NCI-H146 (cell line): ENCODE measurements at regions not wholly inside any gene's neighbourhood (a gene's known extent, or its start where the extent isn't known, plus 50 kb on each side); places are given as distances from the start of the nearest gene placed in this dataset.
"Not testable (repeated sequence)": the region's sequence is repeated elsewhere in the genome, so short reads cannot be mapped to it uniquely, and the experiment has no call there.

ENCODE experiments used
- DNase-seq: peaks from one replicate; lab custom pipeline; 2025; lab: John Stamatoyannopoulos, UW

- DNase-seq, result no peak
Measured at GRCh38 chr16:80009971-80010659, 409.6 kb upstream of the MAF start.

- no peak for DNase-seq
Measured at GRCh38 chr16:80008857-80009256, 408.3 kb upstream of the MAF start.

DNA sequence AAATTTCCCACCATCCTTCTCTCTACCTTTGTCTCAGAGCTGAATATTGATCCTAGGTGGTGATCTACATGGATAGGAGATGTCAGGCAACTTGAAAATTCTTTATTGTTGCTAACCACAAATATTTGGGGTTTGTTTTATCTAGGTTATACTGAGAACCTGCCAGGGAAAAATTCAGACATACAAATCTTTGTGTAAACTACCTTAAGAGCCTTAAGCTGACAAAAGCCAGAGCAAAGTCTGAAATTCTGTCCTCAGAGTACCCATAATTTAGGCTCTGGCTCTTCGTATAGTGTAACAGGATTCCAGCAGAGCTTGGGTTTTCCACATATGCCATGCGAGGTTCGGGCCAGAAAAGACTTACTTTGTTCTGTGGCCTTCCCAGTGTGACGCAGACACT, 406.7 kb upstream of the MAF start:
- no peak for DNase-seq

DNA sequence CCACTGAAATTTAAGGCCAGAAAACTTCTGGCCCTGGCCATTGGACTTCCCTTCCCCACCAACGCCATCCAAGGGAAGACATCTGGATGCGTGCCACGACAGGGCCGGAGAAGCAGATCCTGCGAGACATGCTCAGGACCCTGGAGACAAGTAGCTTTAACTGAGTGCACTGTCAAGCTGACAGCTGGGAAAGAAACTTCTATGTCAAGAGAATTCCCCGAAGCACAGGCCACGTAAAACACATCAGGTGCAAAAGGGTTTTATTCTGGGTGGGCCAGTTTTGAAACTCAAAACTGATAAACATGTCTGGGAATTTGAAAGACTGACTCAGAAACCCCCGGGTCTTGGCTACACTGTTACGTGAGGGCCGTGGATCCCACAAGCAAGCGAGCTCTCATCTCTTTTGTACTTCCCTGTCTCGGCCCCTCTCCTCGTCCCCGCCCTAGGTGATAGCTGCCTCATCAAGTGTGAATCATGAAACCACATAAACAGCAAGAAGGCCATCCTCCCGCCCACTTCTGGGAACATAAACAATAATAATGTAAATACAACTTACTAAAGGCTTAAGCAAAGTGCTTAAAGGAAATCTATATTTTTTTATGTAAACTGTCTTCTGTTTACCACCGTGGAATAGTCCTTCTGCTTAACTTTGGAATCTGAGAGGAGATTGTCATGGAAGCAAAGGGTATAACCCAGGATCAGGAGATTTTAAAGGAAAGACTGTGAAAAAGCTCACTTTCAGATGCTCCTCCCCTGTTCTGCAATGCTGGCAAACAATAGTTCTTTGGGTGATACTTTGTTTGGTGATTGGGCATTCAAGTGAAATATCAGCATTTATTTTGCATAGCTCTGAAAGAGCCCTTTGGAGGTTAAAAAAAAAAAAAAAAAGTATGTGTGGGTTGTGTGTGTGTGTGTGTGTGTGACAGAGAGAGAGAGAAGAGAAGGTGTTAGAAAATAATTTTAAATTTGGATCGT, 406.0 kb upstream of the MAF start:
- no peak for DNase-seq

DNA sequence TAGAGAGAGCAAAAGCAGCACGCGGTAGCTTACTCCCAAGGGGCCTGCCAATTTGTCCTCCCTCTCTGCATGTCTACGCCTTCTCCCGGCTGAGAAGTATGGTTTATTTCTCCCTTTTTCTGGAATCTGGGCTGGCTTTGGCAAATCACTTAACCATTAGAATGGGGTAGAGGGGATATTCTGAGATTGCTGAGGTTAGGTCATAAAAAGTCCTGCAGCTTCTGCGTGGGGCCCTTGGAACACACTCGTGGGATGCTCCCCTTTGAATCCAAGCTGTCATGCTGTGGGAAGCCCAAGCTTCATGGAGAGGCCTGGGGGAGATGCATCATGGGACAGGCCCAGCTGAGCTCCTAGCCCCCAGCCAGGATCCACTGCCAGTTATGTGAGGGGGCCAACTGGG, 403.6 kb upstream of the MAF start:
- no peak for DNase-seq

- no peak for DNase-seq
Measured at GRCh38 chr16:80002261-80002660, 401.7 kb upstream of the MAF start.

DNA sequence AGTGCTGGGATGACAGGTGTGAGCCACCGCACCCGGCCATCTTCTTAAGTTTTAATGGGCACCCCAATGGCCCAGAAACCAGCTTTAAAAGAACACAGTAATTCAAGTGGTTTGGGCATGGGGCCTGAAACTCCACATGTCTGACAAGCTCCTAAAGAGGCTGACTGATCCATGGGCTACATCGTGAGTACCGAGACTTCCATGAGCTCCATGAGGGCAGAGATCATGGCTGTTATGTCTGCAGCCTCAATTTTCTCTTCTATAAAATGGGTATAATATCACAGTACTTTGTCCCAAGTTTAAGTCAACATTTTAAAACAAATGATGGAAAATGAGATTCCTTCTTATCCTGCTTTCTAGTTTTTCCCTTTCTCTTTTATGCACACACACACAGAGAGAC, 397.6 kb upstream of the MAF start:
- no peak for DNase-seq

DNA sequence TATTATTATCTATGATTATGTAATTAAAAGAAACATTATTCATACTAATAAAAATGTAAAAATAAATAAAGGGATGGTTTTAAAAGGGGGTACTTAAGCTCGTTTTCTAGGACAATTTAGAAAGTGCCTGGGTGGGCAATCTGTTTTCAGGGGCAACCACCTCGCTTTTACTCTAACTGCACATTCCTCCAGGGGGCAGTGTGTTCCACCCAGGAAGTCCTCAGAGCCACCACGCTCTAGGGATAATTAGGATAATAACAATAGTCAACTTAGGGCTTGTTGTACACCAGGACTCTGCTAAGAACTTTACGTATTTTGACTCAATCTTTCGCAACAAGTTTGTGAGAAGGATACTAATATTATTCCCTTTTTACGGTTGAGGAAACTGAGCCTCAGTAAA, 396.7 kb upstream of the MAF start:
- DNase-seq, result no peak

- no peak for DNase-seq
Measured at GRCh38 chr16:79996321-79996720, 395.8 kb upstream of the MAF start.

GRCh38 chr16:79995315-79995714, 394.8 kb upstream of the MAF start:
- DNase-seq, result no peak

GRCh38 chr16:79994418-79994817, 393.9 kb upstream of the MAF start:
- DNase-seq, result no peak

- DNase-seq, result no peak
Measured at GRCh38 chr16:79993629-79994209, 393.2 kb upstream of the MAF start.

DNA sequence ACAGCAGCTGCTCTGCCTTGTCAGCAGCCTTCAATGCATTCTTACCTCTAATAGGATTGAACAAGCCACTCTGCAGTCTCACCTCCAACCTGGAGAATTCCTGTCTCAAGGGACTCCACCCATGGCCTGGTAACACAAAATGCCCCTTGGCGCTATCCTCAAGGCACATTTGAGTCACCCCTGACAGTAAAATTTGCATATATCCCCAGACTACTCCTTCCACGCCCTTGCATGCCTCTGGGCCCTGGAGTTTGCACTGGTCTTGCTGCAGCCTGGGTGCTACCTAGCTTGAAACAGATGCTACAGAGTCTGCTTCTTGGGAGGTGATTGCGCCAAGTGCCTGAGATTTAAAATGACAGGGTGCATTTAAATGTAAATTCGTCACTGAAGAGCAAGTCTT, 391.4 kb upstream of the MAF start:
- no peak for DNase-seq

DNA sequence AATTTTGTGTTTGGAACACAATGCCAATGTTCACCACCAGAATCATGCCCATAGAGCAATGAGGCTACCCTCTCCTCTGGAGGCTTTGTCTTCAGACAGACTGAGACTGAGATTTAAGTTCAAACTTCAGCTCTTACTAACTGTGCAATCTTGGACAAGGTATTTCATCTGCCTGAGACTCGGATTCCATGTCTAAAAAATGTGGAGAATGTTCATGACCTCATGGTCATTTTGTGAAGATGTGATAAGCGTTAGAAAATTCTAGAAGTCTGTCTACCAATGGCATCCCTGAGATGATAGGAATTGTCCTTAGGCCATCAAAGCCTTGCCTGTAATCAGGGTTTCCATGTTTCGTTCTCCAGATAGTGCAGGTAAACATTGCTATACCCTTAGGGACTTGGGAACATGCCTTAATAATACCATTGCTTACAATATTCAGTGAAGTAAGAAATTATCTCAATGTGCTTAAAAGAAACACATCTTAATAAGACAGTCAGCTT, 388.2 kb upstream of the MAF start:
- no peak for DNase-seq

GRCh38 chr16:79988089-79988488, 387.6 kb upstream of the MAF start:
- DNase-seq, result no peak

- DNase-seq, result no peak
Measured at GRCh38 chr16:79986352-79986751, 385.8 kb upstream of the MAF start.

DNA sequence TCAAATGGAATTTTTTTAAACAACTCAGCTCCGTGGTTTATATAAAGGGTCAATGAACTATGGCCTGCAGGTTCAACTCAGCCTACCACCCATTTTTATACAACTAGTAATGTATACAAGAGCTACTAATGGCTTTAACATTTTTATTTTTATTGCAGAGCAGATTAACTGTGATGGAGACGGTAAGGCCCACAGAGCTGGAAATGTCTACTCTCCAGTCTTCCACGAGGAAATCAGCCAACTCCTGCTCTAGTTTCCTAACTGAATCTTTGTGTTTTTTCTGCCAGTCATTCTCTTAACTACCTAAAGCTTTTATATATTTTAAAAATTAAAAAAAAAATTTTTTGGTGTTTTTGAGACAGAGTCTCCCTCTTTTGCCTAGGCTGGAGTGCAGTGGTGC, 385.1 kb upstream of the MAF start:
- no peak for DNase-seq

DNA sequence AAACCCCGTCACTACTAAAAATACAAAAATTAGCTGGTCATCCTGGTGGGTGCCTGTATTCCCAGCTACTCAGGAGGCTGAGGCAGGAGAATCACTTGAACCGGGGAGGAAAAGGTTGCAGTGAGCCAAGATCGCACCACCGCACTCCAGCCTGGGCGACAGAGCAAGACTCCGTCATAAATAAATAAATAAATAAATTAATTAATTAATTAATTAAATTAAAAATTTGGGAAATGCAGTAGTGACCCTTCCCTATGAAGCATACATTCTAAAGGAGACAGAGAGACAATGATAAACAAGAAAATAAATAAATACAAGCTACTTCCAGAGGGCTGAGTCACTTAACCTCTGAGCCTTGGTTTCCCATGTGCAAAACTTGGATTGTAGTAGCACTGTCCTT, 383.6 kb upstream of the MAF start:
- not testable (repeated sequence) for DNase-seq

DNA sequence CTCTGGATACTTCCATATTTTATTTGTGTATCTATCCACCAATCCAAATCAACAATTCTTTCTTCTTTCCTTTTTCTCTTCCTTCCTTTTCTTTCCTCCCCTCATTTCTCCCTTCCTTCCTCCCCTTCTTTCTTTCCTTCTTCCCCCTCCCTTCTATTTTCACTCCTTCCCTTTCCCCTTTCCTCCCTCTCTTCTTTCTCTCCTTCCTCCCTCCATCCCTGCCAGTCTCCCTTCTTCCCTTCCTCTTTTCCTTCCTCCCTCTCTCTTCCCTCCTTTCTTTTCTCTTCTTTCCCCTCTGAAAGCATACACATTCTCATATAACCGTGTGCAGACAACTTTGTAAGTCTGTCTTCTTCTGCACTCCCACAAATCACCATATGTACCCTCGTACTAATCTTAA, 382.3 kb upstream of the MAF start:
- DNase-seq, result no peak

- DNase-seq, result no peak
Measured at GRCh38 chr16:79982361-79982760, 381.8 kb upstream of the MAF start.

- DNase-seq, result no peak
Measured at GRCh38 chr16:79981814-79982213, 381.3 kb upstream of the MAF start.

DNA sequence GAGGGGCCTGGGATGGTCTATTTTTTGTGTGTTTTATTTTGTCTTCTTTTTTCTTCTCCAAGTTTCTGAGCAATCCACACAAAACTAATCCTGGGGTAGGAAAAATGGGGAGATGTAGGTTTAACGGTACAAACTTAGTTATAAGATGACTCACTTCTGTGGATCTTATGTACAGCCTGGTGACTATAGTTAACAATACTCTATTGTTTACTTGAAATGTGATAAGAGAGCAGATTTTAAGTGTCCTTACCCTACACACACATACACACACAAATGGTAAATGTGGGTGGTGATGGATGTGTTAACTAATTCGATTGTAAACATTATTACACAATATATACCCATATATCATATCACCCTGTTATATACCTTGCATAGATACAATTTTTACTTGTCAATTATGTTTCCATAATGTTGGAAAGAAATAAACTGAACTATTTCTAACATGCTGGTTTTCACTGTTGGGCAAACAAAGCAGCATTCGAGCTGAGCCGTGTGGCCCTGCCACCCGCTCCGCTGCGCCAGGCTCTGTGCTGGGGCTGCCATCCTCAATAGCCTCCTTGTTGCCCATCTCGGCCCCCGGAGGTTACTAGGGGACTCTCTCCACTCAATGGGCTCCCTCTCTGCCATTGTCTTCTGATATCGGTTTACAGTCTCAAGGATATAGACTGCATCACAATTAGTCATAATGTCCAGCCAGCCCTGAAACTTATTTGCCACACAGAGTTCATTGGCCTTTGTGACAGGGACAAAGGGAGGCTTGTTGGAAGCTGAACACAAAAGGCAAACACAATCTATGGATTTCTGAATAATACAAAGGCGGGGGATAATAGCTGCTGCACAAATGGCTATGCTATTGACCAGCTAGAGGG, 380.3 kb upstream of the MAF start:
- DNase-seq, result no peak
